ENCODE measurements at regions not wholly inside any gene's neighbourhood (a gene's known extent, or its start where the extent isn't known, plus 50 kb on each side); places are given as distances from the start of the nearest gene placed in this dataset.
"Not testable (repeated sequence)": the region's sequence is repeated elsewhere in the genome, so short reads cannot be mapped to it uniquely, and the experiment has no call there.

GRCh38 chr22:49677495-49677889 lies 150.2 kb downstream of the BRD1 start:
- DNase-seq (ENCODE audit: low read depth in 2 of 2, low spot score in 1 of 2) = no peak

- no peak for DNase-seq (ENCODE audit: low read depth in 2 of 2, low spot score in 1 of 2)
Observed at GRCh38 chr22:49676783-49677494, 150.7 kb downstream of the BRD1 start.

DNA sequence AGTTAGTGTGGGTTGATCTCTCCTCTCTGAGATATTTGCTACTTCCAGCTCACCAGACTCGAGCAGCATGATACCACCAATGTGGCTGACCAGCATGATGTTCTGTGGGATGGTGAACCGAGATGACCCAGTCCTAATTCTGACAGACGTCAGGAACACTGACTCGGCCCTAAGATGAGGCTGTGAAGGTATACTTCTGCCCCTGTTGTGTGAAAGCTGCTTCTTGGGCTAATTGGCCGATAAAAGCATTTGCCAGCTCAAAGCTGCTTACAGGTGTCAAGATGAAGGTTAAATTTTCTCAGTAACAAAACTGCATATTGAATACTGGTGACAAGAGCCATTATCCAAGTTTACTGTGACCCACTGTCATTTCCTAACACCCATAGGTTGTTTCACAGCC lies 151.4 kb downstream of the BRD1 start:
- DNase-seq (ENCODE audit: low read depth in 2 of 2, low spot score in 1 of 2) = no peak

DNA sequence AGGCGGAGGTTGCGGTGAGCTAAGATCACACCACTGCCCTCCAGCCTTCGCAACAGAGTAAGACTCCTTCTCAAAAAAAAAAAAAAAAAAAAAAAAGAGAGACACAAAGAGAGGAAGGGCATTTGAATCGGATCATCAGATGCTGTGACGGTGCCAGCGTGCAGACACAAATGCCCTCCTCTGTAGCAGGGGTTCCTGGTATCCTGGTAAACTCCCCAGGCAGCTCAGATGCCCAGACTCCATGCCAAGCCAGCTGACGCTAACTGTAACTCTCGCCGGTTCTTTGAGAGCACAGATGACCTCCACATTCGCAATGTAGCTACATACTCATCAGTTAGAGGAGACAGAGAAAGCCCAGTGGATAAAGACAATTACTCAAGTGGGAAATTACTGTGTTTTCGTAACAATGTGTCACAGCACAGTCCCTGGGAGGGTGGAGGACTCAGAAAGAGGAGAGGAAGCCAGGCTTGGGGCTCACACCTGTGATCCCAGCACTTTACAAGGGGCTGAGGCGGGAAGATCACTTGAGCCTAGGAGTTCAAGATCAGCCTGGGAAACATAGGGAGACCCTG lies 153.1 kb downstream of the BRD1 start:
- no peak for DNase-seq (ENCODE audit: low read depth in 2 of 2, low spot score in 1 of 2)

DNA sequence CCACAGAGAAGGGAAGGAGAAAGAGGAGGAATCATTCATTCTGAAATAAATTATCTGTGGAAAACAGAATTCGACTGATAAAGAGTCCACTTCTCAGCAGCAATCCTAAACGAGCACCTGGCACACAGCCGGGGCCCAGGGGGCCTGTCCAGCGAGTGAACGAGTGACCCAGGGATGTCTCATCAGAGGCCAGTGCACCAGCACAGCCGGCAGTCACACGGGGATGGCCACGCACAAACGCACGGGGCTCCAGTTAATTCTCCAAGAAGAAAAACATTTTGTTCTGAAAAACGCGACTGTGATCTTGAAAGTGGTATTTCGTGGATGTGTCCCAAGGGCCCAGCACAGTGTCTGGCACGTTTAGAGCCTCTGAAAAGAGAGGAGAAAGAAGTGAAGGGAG lies 154.6 kb downstream of the BRD1 start:
- no peak for DNase-seq (ENCODE audit: low read depth in 2 of 2, low spot score in 1 of 2)

DNA sequence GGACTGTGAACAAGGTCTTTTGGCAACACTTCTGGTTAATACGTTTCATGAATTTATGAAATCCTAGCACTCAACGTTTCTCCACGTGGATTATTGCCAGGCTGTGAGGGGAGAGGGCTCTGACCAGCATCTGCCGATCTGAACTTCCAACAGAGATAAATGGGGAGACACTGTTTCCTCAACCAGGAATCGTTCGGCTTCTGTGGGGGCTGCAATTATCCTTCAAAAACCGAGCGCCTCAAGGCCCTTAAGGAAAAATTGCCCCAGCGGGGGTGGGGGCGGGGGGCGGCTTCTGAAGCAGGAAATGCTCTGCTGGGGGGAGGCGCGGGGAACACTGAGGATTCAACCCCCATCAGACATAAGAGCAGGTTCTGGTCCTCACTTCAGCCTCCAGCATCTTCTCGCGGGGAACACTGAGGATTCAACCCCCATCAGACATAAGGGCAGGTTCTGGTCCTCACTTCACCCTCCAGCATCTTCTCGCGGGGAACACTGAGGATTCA lies 155.6 kb downstream of the BRD1 start:
- no peak for DNase-seq (ENCODE audit: low read depth in 2 of 2, low spot score in 1 of 2)

- no peak for DNase-seq (ENCODE audit: low read depth in 2 of 2, low spot score in 1 of 2)
Observed at GRCh38 chr22:49671331-49672013, 156.2 kb downstream of the BRD1 start.

DNA sequence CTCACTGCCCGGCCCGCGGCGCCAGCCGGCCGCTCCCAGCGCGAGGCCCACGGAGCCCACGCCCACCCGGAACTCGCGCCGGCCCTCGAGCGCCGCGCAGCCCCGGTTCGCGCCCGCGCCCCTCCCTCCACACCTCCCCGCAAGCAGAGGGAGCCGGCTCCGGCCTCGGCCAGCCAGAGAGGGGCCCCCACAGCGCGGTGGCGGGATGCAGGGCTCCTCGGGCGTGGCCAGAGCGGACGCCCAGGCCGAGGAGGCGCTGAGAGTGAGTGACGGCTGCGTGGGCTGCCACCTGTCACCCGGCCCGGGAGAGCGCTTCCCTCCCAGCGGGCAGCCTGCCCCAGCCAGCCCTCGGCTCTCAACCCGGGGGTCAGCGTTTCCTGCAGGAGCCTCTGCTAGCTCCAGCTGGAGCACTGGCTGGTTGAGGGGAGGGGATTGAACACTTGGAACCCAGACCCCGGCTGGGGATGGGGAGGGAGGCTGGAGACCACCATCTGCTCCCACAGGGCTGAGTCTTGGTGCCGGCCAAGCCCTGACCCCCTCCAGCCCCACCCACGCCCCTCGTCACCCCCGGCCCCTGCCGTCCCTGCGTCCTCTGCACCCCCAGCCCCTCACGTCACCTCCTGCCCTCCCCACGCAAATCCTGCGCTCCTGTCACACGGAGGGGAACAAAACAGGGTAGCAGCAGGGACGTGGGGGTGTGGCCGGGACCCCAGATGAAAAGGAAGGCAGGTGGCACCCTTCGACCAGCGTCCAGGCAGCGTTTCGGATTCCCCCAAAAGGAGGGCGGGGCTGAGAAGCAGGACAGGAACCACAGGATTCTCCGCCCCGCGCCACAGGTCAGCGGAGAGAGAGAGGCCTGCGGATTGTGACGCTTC lies 157.0 kb downstream of the BRD1 start:
- DNase-seq (ENCODE audit: low read depth in 2 of 2, low spot score in 1 of 2) = no peak

DNA sequence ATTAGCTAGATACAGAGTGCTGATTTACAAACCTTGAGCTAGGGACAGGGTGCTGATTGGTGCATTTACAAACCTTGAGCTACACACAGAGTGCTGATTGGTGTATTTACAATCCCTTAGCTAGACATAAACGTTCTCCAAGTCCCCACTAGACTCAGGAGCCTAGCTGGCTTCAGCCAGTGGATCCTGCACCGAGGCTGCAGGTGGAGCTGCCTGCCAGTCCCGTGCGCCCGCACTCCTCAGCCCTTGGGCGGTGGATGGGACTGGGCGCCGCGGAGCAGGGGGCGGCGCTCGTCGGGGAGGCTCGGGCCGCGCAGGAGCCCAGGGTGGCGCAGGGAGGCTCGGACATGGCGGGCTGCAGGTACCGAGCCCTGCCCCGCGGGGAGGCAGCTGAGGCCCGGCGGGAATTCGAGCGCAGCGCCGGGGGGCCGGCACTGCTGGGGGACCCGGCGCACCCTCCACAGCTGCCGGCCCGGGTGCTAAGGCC lies 157.7 kb downstream of the BRD1 start:
- not testable (repeated sequence) for DNase-seq (ENCODE audit: low read depth in 2 of 2, low spot score in 1 of 2)

DNA sequence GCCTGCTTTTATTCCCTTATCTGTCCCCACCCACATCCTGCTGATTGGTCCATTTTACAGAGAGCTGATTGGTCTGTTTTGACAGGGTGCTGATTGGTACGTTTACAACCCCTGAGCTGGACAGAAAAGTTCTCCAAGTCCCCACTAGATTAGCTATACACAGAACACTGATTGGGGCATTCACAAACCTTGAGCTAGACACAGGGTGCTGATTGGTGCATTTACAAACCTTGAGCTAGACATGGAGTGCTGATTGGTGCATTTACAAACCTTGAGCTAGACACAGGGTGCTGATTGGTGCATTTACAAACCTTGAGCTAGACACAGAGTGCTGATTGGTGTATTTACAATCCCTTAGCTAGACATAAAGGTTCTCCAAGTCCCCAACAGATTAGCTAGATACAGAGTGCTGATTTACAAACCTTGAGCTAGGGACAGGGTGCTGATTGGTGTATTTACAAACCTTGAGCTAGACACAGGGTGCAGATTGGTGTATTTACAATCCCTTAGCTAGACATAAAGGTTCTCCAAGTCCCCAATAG lies 158.2 kb downstream of the BRD1 start:
- not testable (repeated sequence) for DNase-seq (ENCODE audit: low read depth in 2 of 2, low spot score in 1 of 2)

- no peak for DNase-seq (ENCODE audit: low read depth in 2 of 2, low spot score in 1 of 2)
Observed at GRCh38 chr22:49668402-49668801, 159.3 kb downstream of the BRD1 start.

GRCh38 chr22:49667236-49667635 lies 160.4 kb downstream of the BRD1 start:
- DNase-seq (ENCODE audit: low read depth in 2 of 2, low spot score in 1 of 2) = no peak

DNA sequence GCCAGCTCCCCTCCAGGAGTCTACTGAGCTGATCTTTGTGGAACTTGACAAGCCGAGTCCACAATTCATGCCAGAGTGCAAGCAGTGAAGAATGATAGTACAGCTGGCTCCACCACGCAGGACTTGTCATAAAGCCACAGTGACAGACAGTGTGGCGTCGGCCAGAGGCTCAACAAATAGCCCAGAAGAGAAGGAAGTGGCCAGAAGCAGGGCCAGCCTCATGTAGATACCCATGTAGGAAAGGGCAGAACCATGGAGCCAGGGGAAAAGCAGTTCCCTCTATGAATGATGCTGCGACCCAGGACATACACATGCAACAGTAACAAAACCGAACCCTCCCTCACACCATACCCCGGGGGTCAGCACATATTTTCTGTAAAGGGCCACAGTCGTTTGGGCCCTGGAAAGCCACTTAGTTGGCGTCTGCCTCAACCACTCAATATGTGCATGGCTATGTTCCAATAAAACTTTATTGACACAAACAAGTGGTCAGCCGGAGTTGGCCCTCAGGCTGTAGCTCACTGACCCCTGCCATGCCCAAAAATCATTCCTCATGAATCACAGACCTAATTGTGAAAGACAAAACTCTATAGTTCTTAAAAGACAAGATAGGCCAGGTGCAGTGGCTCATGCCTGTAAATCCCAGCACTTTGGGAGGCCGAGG lies 161.4 kb downstream of the BRD1 start:
- DNase-seq (ENCODE audit: low read depth in 2 of 2, low spot score in 1 of 2) = no peak

DNA sequence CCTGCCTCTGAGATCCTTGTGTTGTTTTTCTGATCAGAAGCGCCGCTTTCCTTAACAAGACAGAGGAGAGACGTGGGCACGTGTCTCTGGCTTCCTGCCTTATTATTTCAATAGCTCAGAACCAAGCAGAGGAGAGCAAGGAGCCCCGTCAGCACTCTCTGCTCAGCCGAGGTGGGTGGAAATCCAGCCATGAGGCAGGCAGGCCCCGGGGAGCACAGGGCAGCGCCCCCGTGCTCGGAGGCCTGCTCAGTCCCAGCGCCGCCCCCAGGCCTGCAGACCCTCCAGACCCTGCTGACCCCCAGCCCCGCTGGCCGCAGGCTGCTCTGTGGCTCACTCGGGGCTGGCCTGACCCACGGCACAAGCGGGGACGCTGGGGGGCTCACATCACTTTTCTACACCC lies 162.8 kb downstream of the BRD1 start:
- DNase-seq (ENCODE audit: low read depth in 2 of 2, low spot score in 1 of 2) = no peak

- no peak for DNase-seq (ENCODE audit: low read depth in 2 of 2, low spot score in 1 of 2)
Observed at GRCh38 chr22:49664371-49664881, 163.2 kb downstream of the BRD1 start.

GRCh38 chr22:49663823-49664222 lies 163.8 kb downstream of the BRD1 start:
- no peak for DNase-seq (ENCODE audit: low read depth in 2 of 2, low spot score in 1 of 2)

DNA sequence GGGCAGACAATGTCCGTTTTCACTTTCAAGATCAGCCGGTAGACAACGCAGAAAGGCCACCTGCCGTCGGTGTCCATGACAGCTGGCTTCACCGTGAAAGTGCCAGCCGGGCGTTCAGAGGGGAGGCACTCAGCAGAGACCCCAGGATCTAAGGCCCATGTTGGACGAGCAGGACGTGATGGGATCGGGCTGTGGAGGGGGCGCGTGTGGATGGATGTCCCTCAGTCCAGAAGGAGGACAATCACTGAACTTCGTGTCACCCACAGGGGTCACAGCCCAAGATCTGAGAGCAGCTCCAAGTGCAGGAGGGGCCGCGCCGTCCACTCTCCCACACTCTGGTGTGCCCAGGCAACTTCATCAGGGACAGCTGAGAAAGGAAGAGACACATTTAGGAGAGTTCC lies 164.4 kb downstream of the BRD1 start:
- no peak for DNase-seq (ENCODE audit: low read depth in 2 of 2, low spot score in 1 of 2)

- no peak for DNase-seq (ENCODE audit: low read depth in 2 of 2, low spot score in 1 of 2)
Observed at GRCh38 chr22:49662681-49663080, 165.0 kb downstream of the BRD1 start.

GRCh38 chr22:49660794-49661781 lies 166.6 kb downstream of the BRD1 start:
- DNase-seq (ENCODE audit: low read depth in 2 of 2, low spot score in 1 of 2) = no peak

Data from stimulated activated CD8-positive, alpha-beta memory T cell treated with anti-CD3 and anti-CD28 coated beads, Interleukin-4, amount 100 ng/mL, for 4 hours (primary cell).